HG02610 (cell line): ENCODE measurements at regions not wholly inside any gene's neighbourhood (a gene's known extent, or its start where the extent isn't known, plus 50 kb on each side); places are given as distances from the start of the nearest gene placed in this dataset.

Experiments
- ATAC-seq: cut with Tn5 transposase; IDR thresholded peaks from one replicate; pipeline ENCODE4 v1.9.1; 2021; ENCODE audit warnings: mild to moderate bottlenecking, moderate library complexity; ENCODE audit not compliant: unreplicated experiment

- ATAC-seq = no peak
Measured at GRCh38 chr14:100399052-100399849, 76.1 kb downstream of the SLC25A47 start.

GRCh38 chr14:100400115-100400514, 77.0 kb downstream of the SLC25A47 start:
- ATAC-seq = no peak

DNA sequence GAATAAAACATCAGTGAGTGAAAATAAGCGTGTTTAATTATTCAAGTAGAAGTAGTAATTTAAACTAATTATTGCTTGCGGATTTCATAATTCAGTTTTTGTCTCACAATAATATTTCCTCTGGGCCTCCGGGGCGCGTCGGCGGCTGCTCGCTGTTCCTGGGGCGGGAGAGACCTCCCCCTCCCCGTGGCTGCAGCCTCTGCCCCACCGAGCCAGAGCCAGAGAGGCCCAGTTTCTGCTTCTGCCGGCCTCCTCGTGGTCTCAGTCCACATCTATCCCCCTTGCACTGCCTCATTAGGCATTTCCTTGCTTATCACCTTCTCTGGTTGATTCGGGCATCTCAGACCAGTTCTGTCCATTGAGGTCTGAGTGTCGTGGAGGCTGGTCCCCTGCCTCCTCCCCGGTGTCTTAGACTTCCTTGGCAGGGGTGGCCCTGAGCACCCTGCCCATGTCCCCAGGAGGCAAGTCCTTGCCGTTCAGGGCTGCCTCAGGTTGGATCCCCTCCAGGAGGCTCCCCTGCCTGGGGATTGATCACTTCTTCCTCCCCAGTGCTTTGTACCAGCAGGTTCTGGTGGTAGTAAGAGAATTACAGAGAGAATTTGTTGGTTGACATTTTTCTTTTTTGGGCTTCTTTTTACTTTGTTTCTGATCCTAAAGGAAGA, 78.0 kb downstream of the SLC25A47 start:
- no peak for ATAC-seq

DNA sequence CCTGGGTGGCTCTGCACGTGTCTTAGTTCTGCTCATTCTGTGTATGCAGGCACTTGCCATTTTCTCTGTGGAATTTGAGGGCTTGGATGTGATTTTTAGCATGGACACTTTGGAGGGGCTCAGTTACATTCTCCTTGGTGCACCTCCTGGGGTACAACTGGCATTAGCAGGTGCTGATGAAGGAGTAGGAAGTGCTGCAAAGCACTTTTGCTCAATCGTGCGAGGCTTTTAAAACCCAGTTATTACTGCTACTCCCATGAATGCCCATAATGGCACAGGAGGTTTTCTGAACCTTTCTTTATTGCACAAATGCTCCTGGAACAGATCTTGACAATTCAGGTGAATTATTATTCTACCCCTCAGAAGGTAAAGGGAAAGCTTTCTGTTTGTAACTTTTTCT, 78.7 kb downstream of the SLC25A47 start:
- no peak for ATAC-seq

- ATAC-seq = no peak
Measured at GRCh38 chr14:100402631-100403030, 79.5 kb downstream of the SLC25A47 start.

DNA sequence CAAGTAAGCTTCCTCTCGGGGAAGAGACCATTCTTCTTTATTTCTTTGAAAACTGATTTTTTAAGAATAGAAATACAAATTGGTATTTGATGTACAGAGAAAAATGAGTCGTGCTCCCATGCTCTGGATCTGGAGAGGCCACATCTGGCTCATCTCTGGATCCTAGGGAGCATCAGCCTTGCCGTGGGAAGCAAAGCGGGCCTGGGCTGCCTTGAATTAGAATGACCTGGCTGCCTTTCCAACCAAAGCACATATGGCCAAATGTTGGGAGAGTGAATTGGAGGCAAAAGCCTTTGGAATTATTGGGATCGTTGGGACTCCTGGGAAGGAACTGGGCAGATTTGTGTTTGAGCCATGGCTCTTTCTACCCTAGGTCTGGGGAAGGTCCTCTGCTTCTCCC, 80.0 kb downstream of the SLC25A47 start:
- no peak for ATAC-seq

- no peak for ATAC-seq
Measured at GRCh38 chr14:100403802-100404365, 80.7 kb downstream of the SLC25A47 start.

GRCh38 chr14:100404419-100404818, 81.3 kb downstream of the SLC25A47 start:
- no peak for ATAC-seq

- no peak for ATAC-seq
Measured at GRCh38 chr14:100405760-100406455, 82.8 kb downstream of the SLC25A47 start.

GRCh38 chr14:100406505-100407131, 83.5 kb downstream of the SLC25A47 start:
- ATAC-seq = no peak

- ATAC-seq = no peak
Measured at GRCh38 chr14:100407376-100408102, 84.4 kb downstream of the SLC25A47 start.

DNA sequence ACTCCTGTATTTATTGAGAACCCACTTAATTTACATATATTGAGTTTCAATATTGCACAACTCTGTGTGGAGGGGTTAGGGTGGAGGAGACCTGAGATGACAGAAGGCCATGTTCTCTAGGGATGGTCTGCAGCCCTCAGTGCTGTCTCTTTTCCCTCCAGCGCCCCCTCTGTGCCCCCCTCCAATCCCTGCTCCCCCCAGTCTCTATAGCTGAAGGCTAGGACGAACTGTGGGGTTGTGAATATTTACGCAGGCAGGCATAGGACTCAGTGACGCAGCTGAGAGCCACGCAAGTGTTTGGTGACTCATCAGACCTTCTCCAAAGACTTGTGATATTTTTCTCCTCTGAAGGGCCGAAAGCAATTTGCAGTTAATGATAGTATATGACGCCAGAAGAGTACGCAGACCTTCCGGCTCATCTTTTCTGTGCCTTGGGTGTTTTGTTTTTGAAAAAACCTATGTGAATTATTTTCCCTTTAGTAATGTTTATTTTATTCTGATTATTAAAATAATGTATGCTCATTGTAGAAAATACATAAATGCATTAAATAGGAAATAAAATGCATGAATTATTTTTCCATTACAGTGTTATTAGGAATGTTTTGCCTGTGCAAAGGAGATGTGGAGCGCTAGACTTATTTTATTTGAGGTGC, 85.3 kb downstream of the SLC25A47 start:
- no peak for ATAC-seq

GRCh38 chr14:100409003-100409360, 85.8 kb downstream of the SLC25A47 start:
- no peak for ATAC-seq

DNA sequence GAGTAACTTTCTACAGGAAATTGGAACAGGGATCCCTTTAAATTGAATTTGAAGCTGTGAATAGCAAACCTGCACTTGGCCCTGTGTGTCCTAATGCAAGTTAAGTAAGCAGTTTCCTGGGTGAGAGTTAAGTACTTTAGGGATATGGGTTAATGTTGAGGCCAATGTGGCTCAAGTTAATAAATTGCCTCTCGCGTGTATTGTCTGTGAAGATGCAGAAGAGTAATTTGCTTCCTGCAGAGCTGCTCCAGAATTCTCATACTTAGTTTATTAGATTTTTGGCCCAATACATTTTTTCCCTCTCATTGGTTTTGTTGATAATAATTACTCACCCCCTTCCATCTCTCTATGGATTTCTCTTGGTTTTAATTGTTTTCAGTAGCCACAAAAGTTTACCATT, 86.5 kb downstream of the SLC25A47 start:
- no peak for ATAC-seq

DNA sequence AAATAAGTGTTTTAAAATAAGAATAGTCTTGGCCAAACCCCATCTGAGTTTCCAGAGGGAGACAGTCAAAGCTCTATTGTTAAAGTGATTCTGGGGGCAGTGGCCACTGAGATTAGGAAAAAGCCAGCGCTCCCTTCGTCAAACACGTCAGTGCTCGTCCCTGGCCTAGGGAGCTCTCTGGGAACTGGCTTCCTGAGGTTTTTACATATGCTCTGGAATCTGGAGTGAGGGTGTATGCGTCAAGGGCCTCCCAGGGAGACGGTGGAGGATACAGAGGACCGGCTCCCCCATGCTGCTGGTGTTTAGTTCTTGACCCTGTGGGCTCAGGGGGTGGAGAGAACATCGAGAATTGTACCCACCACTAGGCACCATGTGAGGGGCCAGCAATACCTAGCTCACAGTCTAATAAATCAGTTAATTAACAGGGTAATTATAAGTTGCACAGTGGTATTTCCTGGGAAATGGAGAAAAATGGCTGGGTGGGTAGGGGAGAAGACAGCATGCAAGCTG, 87.0 kb downstream of the SLC25A47 start:
- ATAC-seq = no peak

- no peak for ATAC-seq
Measured at GRCh38 chr14:100413699-100414098, 90.6 kb downstream of the SLC25A47 start.

DNA sequence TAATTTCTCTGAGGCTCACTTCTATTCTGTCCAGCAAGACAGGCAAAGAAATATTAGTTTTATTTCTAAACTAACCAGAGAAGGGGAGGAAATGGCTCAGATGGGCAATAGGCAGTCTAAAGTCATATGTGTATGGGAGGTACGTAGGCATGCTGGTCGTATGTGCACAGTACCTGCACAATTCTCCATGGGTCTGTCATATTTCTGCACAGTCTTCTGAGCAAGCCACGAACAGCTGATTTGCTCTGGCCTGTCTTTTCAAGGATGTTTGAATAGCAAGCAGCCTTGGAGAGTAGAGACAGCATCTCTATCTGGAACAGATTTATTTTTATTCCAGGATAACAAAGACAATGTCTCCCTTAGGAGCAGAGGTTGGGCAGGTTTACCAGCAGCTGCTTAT, 92.1 kb downstream of the SLC25A47 start:
- ATAC-seq = no peak

DNA sequence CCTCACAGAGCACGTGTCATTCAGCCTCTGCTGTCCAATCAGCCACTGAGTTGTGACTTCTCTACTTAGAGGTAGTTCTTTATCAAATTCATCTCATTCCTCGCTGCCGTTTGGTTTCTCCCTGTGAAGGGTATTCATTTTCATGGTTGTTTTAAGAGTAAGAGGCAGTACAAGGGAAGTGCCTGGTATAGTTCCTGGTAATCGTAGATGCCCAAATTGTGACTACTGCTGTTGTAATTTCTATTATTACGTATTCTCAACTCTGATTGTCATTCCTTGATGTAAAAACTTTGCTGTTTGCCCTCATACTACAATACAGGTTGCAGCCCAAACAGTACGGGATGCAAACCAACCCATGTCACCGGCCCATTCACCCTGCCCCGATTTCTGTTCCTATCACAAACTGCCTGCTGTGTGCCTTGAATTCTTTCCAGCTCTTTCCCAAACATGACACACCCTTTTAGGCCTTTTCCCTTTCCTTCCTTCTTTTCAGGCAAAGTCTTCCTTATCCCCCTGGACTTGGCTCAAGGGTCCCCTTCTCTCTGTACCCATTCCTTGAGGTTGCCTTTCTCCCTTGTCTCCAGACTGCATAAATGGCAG, 93.0 kb downstream of the SLC25A47 start:
- ATAC-seq = no peak
